ENCODE measurements at regions not wholly inside any gene's neighbourhood (a gene's known extent, or its start where the extent isn't known, plus 50 kb on each side); places are given as distances from the start of the nearest gene placed in this dataset.

- no peak for TF ChIP-seq CTCF (IDR thresholded peaks at IDR 0.05)
- Histone ChIP-seq H3K79me2 (no peaks in the 10 kb centered on the region), H3K9me3 (ENCODE audit: control insufficient read depth, low read length) (no peaks in the 10 kb centered on the region), H3K36me3 (ENCODE audit: control insufficient read depth, insufficient read depth, low read length) (no peaks in the 10 kb centered on the region), H3K4me2 (ENCODE audit: low read length) (no peak overlapping the region), H3K27ac (no peak overlapping the region), H2AFZ (no peak overlapping the region), H3K9ac (no peak overlapping the region), H3K27me3 (ENCODE audit: control insufficient read depth, insufficient read depth, low read length) (no peaks in the 10 kb centered on the region), H3K4me1 (no peaks in the 10 kb centered on the region), H3K4me3 (ENCODE audit: low read depth, low read length) (no peak overlapping the region)
These were observed 52.5 kb downstream of the EPRS1 start for GRCh38 chr1:219993554-219994433.

DNA sequence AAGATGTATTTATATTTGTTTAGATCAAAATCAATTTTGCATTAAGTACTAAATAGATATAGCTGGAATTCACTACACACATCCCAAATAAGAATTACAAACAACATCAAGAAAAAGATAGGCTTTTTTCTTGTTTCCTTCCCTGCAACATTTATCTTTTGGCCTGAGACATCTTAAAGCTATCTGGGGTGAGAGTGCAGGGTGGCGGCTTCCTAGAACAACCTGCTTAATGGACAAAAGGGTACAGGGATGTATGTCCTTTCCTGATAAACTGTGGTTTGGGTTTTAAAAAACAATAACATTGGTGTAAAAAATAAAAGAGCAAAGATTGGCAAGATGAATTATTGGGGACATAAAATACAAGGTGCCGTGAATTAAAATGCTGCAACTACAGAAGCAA is 54.4 kb downstream of the EPRS1 start:
- H3K9ac ChIP-seq = no peak overlapping the region
- no peak overlapping the region for H3K4me3 ChIP-seq (ENCODE audit: low read depth, low read length)
- H2AFZ ChIP-seq = no peak overlapping the region
- no peaks in the 10 kb centered on the region for H3K27me3 ChIP-seq (ENCODE audit: control insufficient read depth, insufficient read depth, low read length)
- H3K79me2 ChIP-seq = no peaks in the 10 kb centered on the region
- TF ChIP-seq CTCF (IDR thresholded peaks at IDR 0.05) = no peak
- H3K4me1 ChIP-seq = no peaks in the 10 kb centered on the region
- no peaks in the 10 kb centered on the region for H3K36me3 ChIP-seq (ENCODE audit: control insufficient read depth, insufficient read depth, low read length)
- H3K4me2 ChIP-seq (ENCODE audit: low read length) = no peak overlapping the region
- H3K9me3 ChIP-seq (ENCODE audit: control insufficient read depth, low read length) = no peaks in the 10 kb centered on the region
- no peak overlapping the region for H3K27ac ChIP-seq

DNA sequence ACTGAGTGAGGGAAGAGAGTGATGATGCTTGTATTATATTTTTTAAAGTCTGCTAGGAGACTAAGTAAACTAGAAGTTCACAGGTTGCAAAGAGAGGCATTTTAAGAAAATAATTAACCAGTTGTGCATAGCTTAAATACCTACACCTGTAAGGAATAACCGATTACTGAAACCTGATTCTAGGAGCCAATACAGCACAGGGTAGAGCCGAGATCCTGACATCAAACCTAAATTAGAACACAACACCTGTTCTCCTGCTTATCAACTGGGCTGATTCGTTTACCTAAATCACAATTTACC is 54.8 kb downstream of the EPRS1 start:
- H3K36me3 ChIP-seq (ENCODE audit: control insufficient read depth, insufficient read depth, low read length) = no peaks in the 10 kb centered on the region
- no peak overlapping the region for H3K4me2 ChIP-seq (ENCODE audit: low read length)
- H3K9me3 ChIP-seq (ENCODE audit: control insufficient read depth, low read length) = no peaks in the 10 kb centered on the region
- H3K4me3 ChIP-seq (ENCODE audit: low read depth, low read length) = no peak overlapping the region
- no peak overlapping the region for H3K9ac ChIP-seq
- H3K4me1 ChIP-seq = no peaks in the 10 kb centered on the region
- H3K27ac ChIP-seq = no peak overlapping the region
- H3K79me2 ChIP-seq = no peaks in the 10 kb centered on the region
- no peaks in the 10 kb centered on the region for H3K27me3 ChIP-seq (ENCODE audit: control insufficient read depth, insufficient read depth, low read length)
- no peak for TF ChIP-seq CTCF (IDR thresholded peaks at IDR 0.05)
- H2AFZ ChIP-seq = no peak overlapping the region

DNA sequence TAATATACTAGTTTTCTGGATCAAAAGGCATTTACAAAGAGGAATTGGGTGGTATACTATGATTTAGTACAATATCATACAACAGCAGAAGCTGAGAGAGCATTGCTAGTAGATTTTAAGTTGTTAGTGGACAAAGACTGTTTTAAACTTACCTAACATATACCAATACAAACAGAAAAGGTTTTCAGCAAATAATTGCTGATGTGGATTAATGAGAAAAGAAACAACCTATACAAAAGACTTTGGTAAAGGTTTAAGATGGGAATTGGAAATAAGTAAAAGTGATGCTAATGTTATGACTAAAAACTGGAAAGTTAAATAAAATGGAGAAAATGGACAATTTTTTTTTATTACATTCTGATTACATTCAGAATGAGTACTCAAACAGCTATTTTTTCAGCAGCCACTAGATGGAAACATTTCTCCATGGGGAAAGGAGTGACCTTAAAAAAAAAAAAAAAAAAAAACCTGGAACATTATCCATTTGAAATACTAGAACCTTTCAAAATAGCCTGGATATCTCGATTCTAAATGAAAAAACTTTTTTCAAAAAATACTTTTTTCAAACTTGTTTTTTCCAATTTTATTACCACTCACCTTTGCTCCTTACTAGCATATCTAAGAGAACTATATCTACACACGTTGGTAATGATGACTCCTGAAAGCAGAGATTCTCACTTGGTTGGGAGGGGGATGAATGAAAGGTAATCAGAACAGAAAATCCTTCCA is 55.4 kb downstream of the EPRS1 start:
- Histone ChIP-seq H3K79me2 (no peaks in the 10 kb centered on the region), H3K27me3 (ENCODE audit: control insufficient read depth, insufficient read depth, low read length) (no peaks in the 10 kb centered on the region), H2AFZ (no peak overlapping the region), H3K4me3 (ENCODE audit: low read depth, low read length) (no peak overlapping the region), H3K4me1 (no peaks in the 10 kb centered on the region), H3K4me2 (ENCODE audit: low read length) (no peak overlapping the region), H3K27ac (no peak overlapping the region), H3K36me3 (ENCODE audit: control insufficient read depth, insufficient read depth, low read length) (no peaks in the 10 kb centered on the region), H3K9me3 (ENCODE audit: control insufficient read depth, low read length) (no peaks in the 10 kb centered on the region), H3K9ac (no peak overlapping the region)
- TF ChIP-seq CTCF (IDR thresholded peaks at IDR 0.05) = peak; percentile 54

Measured in parathyroid adenoma (tissue), 2 donors.